ENCODE measurements at regions not wholly inside any gene's neighbourhood (a gene's known extent, or its start where the extent isn't known, plus 50 kb on each side); places are given as distances from the start of the nearest gene placed in this dataset.

- peaks cover 11% of the 10 kb centered on the region for H3K9me3 Mint-ChIP-seq
These were observed 287.8 kb downstream of the GAS1 start for GRCh38 chr9:86659413-86660046.

GRCh38 chr9:86655147-86655546 lies 292.2 kb downstream of the GAS1 start:
- H3K4me1 Mint-ChIP-seq, result peaks cover 18% of the 10 kb centered on the region
- H3K9me3 Mint-ChIP-seq, result peaks cover 20% of the 10 kb centered on the region
- H3K36me3 Mint-ChIP-seq (ENCODE audit: low read depth), result peaks cover 6% of the 10 kb centered on the region
- peak; percentile 8 for DNase-seq
- no peak overlapping the region for H3K4me3 Mint-ChIP-seq
- H3K27ac Mint-ChIP-seq, result no peak overlapping the region
- peaks cover 11% of the 10 kb centered on the region for H3K27me3 Mint-ChIP-seq (ENCODE audit: low read depth, poor library complexity)
- no peak for TF ChIP-seq CTCF (IDR thresholded peaks at IDR 0.05)

More at GRCh38 chr9:86659413-86660046, 287.8 kb downstream of the GAS1 start:
- DNase-seq, result no peak
- H3K27ac Mint-ChIP-seq, result peak overlapping the region; percentile 45
- H3K4me1 Mint-ChIP-seq, result no peaks in the 10 kb centered on the region
- peaks cover 19% of the 10 kb centered on the region for H3K27me3 Mint-ChIP-seq (ENCODE audit: low read depth, poor library complexity)
- no peak overlapping the region for H3K4me3 Mint-ChIP-seq
- TF ChIP-seq CTCF (IDR thresholded peaks at IDR 0.05), result no peak
- H3K36me3 Mint-ChIP-seq (ENCODE audit: low read depth), result peaks cover 6% of the 10 kb centered on the region

- Mint-ChIP-seq H3K27ac (no peak overlapping the region), H3K4me1 (peaks cover 18% of the 10 kb centered on the region), H3K4me3 (no peak overlapping the region), H3K9me3 (peaks cover 20% of the 10 kb centered on the region), H3K36me3 (ENCODE audit: low read depth) (peaks cover 6% of the 10 kb centered on the region), H3K27me3 (ENCODE audit: low read depth, poor library complexity) (peaks cover 9% of the 10 kb centered on the region)
- DNase-seq, result no peak
- TF ChIP-seq CTCF (IDR thresholded peaks at IDR 0.05), result no peak
These were observed 293.8 kb downstream of the GAS1 start for GRCh38 chr9:86653466-86653865.

GRCh38 chr9:86652736-86653135 lies 294.6 kb downstream of the GAS1 start:
- peaks cover 18% of the 10 kb centered on the region for H3K4me1 Mint-ChIP-seq
- DNase-seq, result no peak
- peaks cover 6% of the 10 kb centered on the region for H3K36me3 Mint-ChIP-seq (ENCODE audit: low read depth)
- TF ChIP-seq CTCF (IDR thresholded peaks at IDR 0.05), result no peak
- H3K9me3 Mint-ChIP-seq, result peaks cover 20% of the 10 kb centered on the region
- H3K27ac Mint-ChIP-seq, result no peak overlapping the region
- no peak overlapping the region for H3K4me3 Mint-ChIP-seq
- H3K27me3 Mint-ChIP-seq (ENCODE audit: low read depth, poor library complexity), result peaks cover 7% of the 10 kb centered on the region

GRCh38 chr9:86649913-86650312 lies 295.7 kb upstream of the TUT7 start:
- H3K36me3 Mint-ChIP-seq (ENCODE audit: low read depth), result peaks cover 5% of the 10 kb centered on the region
- peaks cover 2% of the 10 kb centered on the region for H3K27me3 Mint-ChIP-seq (ENCODE audit: low read depth, poor library complexity)
- no peak for TF ChIP-seq CTCF (IDR thresholded peaks at IDR 0.05)
- H3K9me3 Mint-ChIP-seq, result peaks cover 17% of the 10 kb centered on the region
- no peak overlapping the region for H3K4me3 Mint-ChIP-seq
- H3K4me1 Mint-ChIP-seq, result peaks cover 21% of the 10 kb centered on the region
- no peak for DNase-seq
- H3K27ac Mint-ChIP-seq, result no peak overlapping the region

- Mint-ChIP-seq H3K4me1 (peaks cover 32% of the 10 kb centered on the region), H3K4me3 (no peak overlapping the region), H3K27me3 (ENCODE audit: low read depth, poor library complexity) (peaks cover 4% of the 10 kb centered on the region), H3K36me3 (ENCODE audit: low read depth) (no peaks in the 10 kb centered on the region), H3K27ac (no peak overlapping the region), H3K9me3 (peaks cover 10% of the 10 kb centered on the region)
- no peak for DNase-seq
- no peak for TF ChIP-seq CTCF (IDR thresholded peaks at IDR 0.05)
These were observed 294.6 kb upstream of the TUT7 start for GRCh38 chr9:86648828-86649170.

Measured in nephron progenitor cell (in vitro differentiated cells).